GM23338 (cell line): ENCODE measurements at regions not wholly inside any gene's neighbourhood (a gene's known extent, or its start where the extent isn't known, plus 50 kb on each side); places are given as distances from the start of the nearest gene placed in this dataset.

ENCODE experiments used
- ATAC-seq: fragments of 200-7000 bp; cut with Tn5 transposase; 3 replicates; pipeline ENCODE4 v1.9.1; 2020
- DNase-seq: peaks from one replicate; pipeline ENCODE4 v3.0.0-alpha.2; 2015; ENCODE audit warnings: low spot score
- H2AFZ ChIP-seq: fragments of 200-600 bp; sonication (generic); 2 replicates; pipeline ENCODE4 v1.8.0; 2016; ENCODE audit warnings: antibody characterized with exemption, mild to moderate bottlenecking, moderate library complexity
- H3F3A ChIP-seq: fragments of 200-600 bp; sonication (generic); replicated peaks from 2 replicates; pipeline ENCODE4 v1.8.0; 2017; ENCODE audit warnings: antibody characterized with exemption, mixed run types, low read depth
- H3K27ac ChIP-seq: fragments of 200-600 bp; sonication (generic); 2 replicates; pipeline ENCODE4 v1.6.1; 2016; ENCODE audit warnings: low read depth
- H3K27me3 ChIP-seq: fragments of 200-600 bp; sonication (generic); 2 replicates; pipeline ENCODE4 v1.8.0; 2016; ENCODE audit warnings: mild to moderate bottlenecking, mixed run types, moderate library complexity; ENCODE audit not compliant: insufficient read depth
- H3K36me3 ChIP-seq: fragments of 200-600 bp; sonication (generic); 2 replicates; pipeline ENCODE4 v1.8.0; 2016; ENCODE audit warnings: mild to moderate bottlenecking; ENCODE audit not compliant: insufficient read depth
- H3K4me1 ChIP-seq: fragments of 200-600 bp; sonication (generic); 2 replicates; pipeline ENCODE4 v1.8.0; 2016; ENCODE audit warnings: mild to moderate bottlenecking, moderate library complexity; ENCODE audit not compliant: insufficient read depth
- H3K4me2 ChIP-seq: fragments of 200-600 bp; sonication (generic); 2 replicates; pipeline ENCODE4 v1.7.1; 2017; ENCODE audit warnings: mixed run types
- H3K4me3 ChIP-seq: fragments of 200-600 bp; sonication (generic); 2 replicates; pipeline ENCODE4 v1.6.1; 2016; ENCODE audit warnings: mixed run types
- H3K79me2 ChIP-seq: fragments of 200-600 bp; sonication (generic); replicated peaks from 2 replicates; pipeline ENCODE4 v1.8.0; 2017; ENCODE audit warnings: mild to moderate bottlenecking; ENCODE audit not compliant: insufficient read depth
- H3K9me2 ChIP-seq: fragments of 200-600 bp; sonication (generic); 2 replicates; pipeline ENCODE4 v1.8.0; 2017; ENCODE audit not compliant: insufficient read depth
- H4K20me1 ChIP-seq: fragments of 200-600 bp; sonication (generic); replicated peaks from 2 replicates; pipeline ENCODE4 v1.8.0; 2017; ENCODE audit warnings: mild to moderate bottlenecking; ENCODE audit not compliant: insufficient read depth
- H3K27ac Mint-ChIP-seq: 2 replicates; pipeline ENCODE4 v1.8.0; 2020; ENCODE audit warnings: inconsistent platforms, mild to moderate bottlenecking, moderate library complexity, mixed read lengths
- H3K27me3 Mint-ChIP-seq: 3 replicates; pipeline ENCODE4 v1.8.0; 2022; ENCODE audit warnings: low read depth, mild to moderate bottlenecking, moderate library complexity, mixed read lengths, inconsistent platforms; ENCODE audit not compliant: insufficient read depth, poor library complexity
- H3K36me3 Mint-ChIP-seq: 3 replicates; pipeline ENCODE4 v1.8.0; 2021; ENCODE audit warnings: low read depth, mild to moderate bottlenecking, inconsistent platforms, moderate library complexity, mixed read lengths
- H3K4me1 Mint-ChIP-seq: 3 replicates; pipeline ENCODE4 v1.8.0; 2020; ENCODE audit warnings: mild to moderate bottlenecking, inconsistent platforms, mixed read lengths
- H3K4me3 Mint-ChIP-seq: 3 replicates; pipeline ENCODE4 v1.8.0; 2021; ENCODE audit warnings: moderate library complexity, mild to moderate bottlenecking, inconsistent platforms, mixed read lengths
- H3K9me3 Mint-ChIP-seq: 3 replicates; pipeline ENCODE4 v1.8.0; 2020; ENCODE audit warnings: moderate library complexity, mild to moderate bottlenecking, inconsistent platforms, mixed read lengths
- CREB1 ChIP-seq: fragments of 250-450 bp; sonication (Bioruptor Pico); IDR thresholded peaks from 2 replicates; pipeline ENCODE4 v1.5.0; 2020; ENCODE audit warnings: low read depth, mild to moderate bottlenecking, moderate library complexity
- EZH2 ChIP-seq: fragments of 200-600 bp; sonication (generic); IDR thresholded peaks from one replicate; pipeline ENCODE4 v1.8.0; 2017; ENCODE audit warnings: antibody characterized with exemption, mild to moderate bottlenecking, low read depth; ENCODE audit not compliant: unreplicated experiment
- JUNB ChIP-seq: IDR thresholded peaks from one replicate; pipeline ENCODE4 v1.6.1; 2016; ENCODE audit warnings: antibody characterized with exemption; ENCODE audit not compliant: unreplicated experiment
- NANOG ChIP-seq: IDR thresholded peaks from 2 replicates; pipeline ENCODE4 v1.6.1; 2016; ENCODE audit warnings: antibody characterized with exemption, borderline replicate concordance
- POLR2AphosphoS5 ChIP-seq: IDR thresholded peaks from 2 replicates; pipeline ENCODE4 v1.6.1; 2016; ENCODE audit warnings: antibody characterized with exemption, low read depth
- STAT1 ChIP-seq: IDR thresholded peaks from one replicate; pipeline ENCODE4 v1.6.1; 2016; ENCODE audit warnings: antibody characterized with exemption; ENCODE audit not compliant: unreplicated experiment
- ZNF114 ChIP-seq: fragments of 250-450 bp; sonication (Bioruptor Pico); IDR thresholded peaks from 2 replicates; pipeline ENCODE4 v1.5.0; 2020; ENCODE audit warnings: mild to moderate bottlenecking, moderate library complexity
- ZNF331 ChIP-seq: fragments of 250-450 bp; sonication (Bioruptor Pico); IDR thresholded peaks from 2 replicates; pipeline ENCODE4 v1.5.0; 2020; ENCODE audit warnings: low read depth, mild to moderate bottlenecking, moderate library complexity
- TF ChIP-seq, protein P1 (sequence below): fragments of 250-450 bp; sonication (Bioruptor Pico); IDR thresholded peaks from 2 replicates; pipeline ENCODE4 v1.5.0; 2020; ENCODE audit warnings: mild to moderate bottlenecking, moderate library complexity
- TF ChIP-seq, protein P2 (sequence below), 2 experiments: fragments of 200-600 bp in 1 of 2; sonication (generic) in 1 of 2; conservative IDR thresholded peaks; 2 replicates each; pipeline versions ENCODE4 v1.5.1 to v1.6.1; 2016 to 2017; ENCODE audit warnings: antibody characterized with exemption in 2 of 2, low read depth in 2 of 2, mild to moderate bottlenecking in 2 of 2, moderate library complexity in 1 of 2
- TF ChIP-seq, protein P3 (sequence below): IDR thresholded peaks from one replicate; pipeline ENCODE4 v1.6.1; 2018; ENCODE audit warnings: antibody characterized with exemption; ENCODE audit not compliant: unreplicated experiment

DNA sequence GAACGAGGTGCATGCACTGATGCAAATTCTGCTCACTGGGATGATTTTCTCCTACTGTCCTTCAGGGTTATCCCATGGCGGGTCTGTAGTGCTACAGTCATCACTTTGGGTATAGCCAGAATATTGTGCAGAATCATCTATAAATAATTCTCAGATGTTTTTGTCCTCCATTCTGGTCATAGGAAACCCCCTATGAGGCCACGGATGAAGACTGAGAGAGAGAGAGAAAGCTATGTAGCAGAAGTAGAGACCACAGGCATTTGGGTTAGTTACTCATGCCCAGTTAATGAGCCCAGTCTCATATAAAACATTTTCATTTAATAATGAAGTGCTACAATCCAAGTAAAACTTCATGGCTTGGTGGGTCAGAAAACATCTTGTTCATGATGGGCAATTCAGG lies 145.1 kb upstream of the PLN start (continued):
- TF ChIP-seq, protein P1, sequence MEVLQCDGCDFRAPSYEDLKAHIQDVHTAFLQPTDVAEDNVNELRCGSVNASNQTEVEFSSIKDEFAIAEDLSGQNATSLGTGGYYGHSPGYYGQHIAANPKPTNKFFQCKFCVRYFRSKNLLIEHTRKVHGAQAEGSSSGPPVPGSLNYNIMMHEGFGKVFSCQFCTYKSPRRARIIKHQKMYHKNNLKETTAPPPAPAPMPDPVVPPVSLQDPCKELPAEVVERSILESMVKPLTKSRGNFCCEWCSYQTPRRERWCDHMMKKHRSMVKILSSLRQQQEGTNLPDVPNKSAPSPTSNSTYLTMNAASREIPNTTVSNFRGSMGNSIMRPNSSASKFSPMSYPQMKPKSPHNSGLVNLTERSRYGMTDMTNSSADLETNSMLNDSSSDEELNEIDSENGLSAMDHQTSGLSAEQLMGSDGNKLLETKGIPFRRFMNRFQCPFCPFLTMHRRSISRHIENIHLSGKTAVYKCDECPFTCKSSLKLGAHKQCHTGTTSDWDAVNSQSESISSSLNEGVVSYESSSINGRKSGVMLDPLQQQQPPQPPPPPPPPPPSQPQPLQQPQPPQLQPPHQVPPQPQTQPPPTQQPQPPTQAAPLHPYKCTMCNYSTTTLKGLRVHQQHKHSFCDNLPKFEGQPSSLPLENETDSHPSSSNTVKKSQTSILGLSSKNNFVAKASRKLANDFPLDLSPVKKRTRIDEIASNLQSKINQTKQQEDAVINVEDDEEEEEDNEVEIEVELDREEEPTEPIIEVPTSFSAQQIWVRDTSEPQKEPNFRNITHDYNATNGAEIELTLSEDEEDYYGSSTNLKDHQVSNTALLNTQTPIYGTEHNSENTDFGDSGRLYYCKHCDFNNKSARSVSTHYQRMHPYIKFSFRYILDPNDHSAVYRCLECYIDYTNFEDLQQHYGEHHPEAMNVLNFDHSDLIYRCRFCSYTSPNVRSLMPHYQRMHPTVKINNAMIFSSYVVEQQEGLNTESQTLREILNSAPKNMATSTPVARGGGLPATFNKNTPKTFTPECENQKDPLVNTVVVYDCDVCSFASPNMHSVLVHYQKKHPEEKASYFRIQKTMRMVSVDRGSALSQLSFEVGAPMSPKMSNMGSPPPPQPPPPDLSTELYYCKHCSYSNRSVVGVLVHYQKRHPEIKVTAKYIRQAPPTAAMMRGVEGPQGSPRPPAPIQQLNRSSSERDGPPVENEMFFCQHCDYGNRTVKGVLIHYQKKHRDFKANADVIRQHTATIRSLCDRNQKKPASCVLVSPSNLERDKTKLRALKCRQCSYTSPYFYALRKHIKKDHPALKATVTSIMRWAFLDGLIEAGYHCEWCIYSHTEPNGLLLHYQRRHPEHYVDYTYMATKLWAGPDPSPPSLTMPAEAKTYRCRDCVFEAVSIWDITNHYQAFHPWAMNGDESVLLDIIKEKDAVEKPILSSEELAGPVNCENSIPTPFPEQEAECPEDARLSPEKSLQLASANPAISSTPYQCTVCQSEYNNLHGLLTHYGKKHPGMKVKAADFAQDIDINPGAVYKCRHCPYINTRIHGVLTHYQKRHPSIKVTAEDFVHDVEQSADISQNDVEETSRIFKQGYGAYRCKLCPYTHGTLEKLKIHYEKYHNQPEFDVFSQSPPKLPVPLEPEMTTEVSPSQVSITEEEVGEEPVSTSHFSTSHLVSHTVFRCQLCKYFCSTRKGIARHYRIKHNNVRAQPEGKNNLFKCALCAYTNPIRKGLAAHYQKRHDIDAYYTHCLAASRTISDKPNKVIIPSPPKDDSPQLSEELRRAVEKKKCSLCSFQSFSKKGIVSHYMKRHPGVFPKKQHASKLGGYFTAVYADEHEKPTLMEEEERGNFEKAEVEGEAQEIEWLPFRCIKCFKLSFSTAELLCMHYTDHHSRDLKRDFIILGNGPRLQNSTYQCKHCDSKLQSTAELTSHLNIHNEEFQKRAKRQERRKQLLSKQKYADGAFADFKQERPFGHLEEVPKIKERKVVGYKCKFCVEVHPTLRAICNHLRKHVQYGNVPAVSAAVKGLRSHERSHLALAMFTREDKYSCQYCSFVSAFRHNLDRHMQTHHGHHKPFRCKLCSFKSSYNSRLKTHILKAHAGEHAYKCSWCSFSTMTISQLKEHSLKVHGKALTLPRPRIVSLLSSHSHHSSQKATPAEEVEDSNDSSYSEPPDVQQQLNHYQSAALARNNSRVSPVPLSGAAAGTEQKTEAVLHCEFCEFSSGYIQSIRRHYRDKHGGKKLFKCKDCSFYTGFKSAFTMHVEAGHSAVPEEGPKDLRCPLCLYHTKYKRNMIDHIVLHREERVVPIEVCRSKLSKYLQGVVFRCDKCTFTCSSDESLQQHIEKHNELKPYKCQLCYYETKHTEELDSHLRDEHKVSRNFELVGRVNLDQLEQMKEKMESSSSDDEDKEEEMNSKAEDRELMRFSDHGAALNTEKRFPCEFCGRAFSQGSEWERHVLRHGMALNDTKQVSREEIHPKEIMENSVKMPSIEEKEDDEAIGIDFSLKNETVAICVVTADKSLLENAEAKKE (CRISPR knock-in tag): no peak
- no peak for TF ChIP-seq JUNB
- TF ChIP-seq, protein P2, sequence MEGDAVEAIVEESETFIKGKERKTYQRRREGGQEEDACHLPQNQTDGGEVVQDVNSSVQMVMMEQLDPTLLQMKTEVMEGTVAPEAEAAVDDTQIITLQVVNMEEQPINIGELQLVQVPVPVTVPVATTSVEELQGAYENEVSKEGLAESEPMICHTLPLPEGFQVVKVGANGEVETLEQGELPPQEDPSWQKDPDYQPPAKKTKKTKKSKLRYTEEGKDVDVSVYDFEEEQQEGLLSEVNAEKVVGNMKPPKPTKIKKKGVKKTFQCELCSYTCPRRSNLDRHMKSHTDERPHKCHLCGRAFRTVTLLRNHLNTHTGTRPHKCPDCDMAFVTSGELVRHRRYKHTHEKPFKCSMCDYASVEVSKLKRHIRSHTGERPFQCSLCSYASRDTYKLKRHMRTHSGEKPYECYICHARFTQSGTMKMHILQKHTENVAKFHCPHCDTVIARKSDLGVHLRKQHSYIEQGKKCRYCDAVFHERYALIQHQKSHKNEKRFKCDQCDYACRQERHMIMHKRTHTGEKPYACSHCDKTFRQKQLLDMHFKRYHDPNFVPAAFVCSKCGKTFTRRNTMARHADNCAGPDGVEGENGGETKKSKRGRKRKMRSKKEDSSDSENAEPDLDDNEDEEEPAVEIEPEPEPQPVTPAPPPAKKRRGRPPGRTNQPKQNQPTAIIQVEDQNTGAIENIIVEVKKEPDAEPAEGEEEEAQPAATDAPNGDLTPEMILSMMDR (conservative IDR thresholded peaks at IDR 0.05; ENCODE audit: low read depth in 2 of 2): no peak
- no peak for TF ChIP-seq ZNF114 (CRISPR knock-in tag)
- no peak for TF ChIP-seq CREB1
- no peak for TF ChIP-seq POLR2AphosphoS5
- TF ChIP-seq NANOG: no peak
- TF ChIP-seq STAT1: no peak

DNA sequence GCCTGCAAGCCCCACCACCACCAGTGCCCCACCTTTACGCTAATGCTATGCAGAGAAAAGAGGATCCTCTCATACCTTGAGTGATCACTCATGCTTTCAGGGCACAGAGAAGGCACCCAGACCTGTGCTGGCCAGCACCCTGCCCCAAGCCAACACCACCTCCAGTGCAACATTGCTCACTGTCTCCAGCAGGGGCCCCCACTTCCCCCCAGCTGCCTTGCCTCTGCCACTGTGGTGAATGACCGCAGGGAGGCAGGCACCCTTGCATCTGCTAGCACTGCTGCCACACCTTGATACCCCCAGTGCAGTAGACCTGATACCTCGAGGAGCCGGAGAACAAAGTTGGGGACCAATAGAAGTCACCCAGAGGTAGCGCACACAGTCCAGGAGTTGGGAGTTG lies 139.2 kb upstream of the PLN start:
- no peaks in the 10 kb centered on the region; the same call in 2 of the 3 replicates for H3K9me3 Mint-ChIP-seq
- peak; percentile 10 for DNase-seq
- ATAC-seq: peak; percentile 58
- peaks cover 4% of the 10 kb centered on the region for H3K27me3 Mint-ChIP-seq
- no peak overlapping the region for H3K4me2 ChIP-seq
- H3K27me3 ChIP-seq: no peaks in the 10 kb centered on the region
- no peak overlapping the region for H3K4me3 Mint-ChIP-seq
- no peak overlapping the region for H3K4me3 ChIP-seq
- no peak overlapping the region for H3K27ac ChIP-seq
- TF ChIP-seq ZNF331 (CRISPR knock-in tag): no peak
- TF ChIP-seq, protein P2 (conservative IDR thresholded peaks at IDR 0.05; ENCODE audit: low read depth in 2 of 2): peak; percentile 22 to 64; a peak in 3 of 4 replicates
- no peak for TF ChIP-seq EZH2
- no peak for TF ChIP-seq NANOG
- TF ChIP-seq, protein P3, sequence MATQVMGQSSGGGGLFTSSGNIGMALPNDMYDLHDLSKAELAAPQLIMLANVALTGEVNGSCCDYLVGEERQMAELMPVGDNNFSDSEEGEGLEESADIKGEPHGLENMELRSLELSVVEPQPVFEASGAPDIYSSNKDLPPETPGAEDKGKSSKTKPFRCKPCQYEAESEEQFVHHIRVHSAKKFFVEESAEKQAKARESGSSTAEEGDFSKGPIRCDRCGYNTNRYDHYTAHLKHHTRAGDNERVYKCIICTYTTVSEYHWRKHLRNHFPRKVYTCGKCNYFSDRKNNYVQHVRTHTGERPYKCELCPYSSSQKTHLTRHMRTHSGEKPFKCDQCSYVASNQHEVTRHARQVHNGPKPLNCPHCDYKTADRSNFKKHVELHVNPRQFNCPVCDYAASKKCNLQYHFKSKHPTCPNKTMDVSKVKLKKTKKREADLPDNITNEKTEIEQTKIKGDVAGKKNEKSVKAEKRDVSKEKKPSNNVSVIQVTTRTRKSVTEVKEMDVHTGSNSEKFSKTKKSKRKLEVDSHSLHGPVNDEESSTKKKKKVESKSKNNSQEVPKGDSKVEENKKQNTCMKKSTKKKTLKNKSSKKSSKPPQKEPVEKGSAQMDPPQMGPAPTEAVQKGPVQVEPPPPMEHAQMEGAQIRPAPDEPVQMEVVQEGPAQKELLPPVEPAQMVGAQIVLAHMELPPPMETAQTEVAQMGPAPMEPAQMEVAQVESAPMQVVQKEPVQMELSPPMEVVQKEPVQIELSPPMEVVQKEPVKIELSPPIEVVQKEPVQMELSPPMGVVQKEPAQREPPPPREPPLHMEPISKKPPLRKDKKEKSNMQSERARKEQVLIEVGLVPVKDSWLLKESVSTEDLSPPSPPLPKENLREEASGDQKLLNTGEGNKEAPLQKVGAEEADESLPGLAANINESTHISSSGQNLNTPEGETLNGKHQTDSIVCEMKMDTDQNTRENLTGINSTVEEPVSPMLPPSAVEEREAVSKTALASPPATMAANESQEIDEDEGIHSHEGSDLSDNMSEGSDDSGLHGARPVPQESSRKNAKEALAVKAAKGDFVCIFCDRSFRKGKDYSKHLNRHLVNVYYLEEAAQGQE: no peak
- no peak for TF ChIP-seq POLR2AphosphoS5
- TF ChIP-seq CREB1: no peak
- no peak overlapping the region for H2AFZ ChIP-seq
- H3K4me1 Mint-ChIP-seq: no peaks in the 10 kb centered on the region
- no peaks in the 10 kb centered on the region; the same call in 1 of the 2 replicates for H4K20me1 ChIP-seq
- H3K27ac Mint-ChIP-seq: no peak overlapping the region
- H3K36me3 ChIP-seq: no peaks in the 10 kb centered on the region
- no peaks in the 10 kb centered on the region for H3K36me3 Mint-ChIP-seq
- H3K4me1 ChIP-seq: no peaks in the 10 kb centered on the region
- no peaks in the 10 kb centered on the region for H3K79me2 ChIP-seq
- H3K9me2 ChIP-seq: peaks cover 25% of the 10 kb centered on the region
- no peaks in the 10 kb centered on the region for H3F3A ChIP-seq
